Activated CD4-positive, alpha-beta T cell treated with anti-CD3 and anti-CD28 coated beads, Interleukin-2, amount 50 U/mL, for 1 hour (primary cell): ENCODE measurements at regions not wholly inside any gene's neighbourhood (a gene's known extent, or its start where the extent isn't known, plus 50 kb on each side); places are given as distances from the start of the nearest gene placed in this dataset.
"Not testable (repeated sequence)": the region's sequence is repeated elsewhere in the genome, so short reads cannot be mapped to it uniquely, and the experiment has no call there.

Source experiments
- DNase-seq: peaks from one replicate; pipeline ENCODE4 v3.0.0-alpha.2; 2020

DNA sequence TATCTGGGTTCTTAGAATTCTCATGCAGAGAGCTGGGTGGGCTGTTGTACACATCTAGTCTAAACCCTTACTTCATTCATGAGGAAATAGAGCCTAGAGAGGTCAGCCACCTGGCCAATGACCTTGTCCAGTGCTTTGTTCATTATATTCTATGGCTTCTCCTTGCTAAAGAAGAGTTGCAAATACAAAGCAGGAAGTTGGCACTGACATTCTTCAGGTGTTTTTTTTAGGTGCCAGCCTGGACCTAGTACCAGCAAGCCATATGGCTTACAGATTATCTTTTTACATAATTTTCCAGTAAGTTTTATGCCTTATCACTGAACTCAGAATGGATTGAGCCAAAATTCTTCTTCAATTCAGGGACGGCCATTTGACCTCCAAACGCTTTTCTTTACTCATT, 54.7 kb upstream of the PGM2 start:
- no peak for DNase-seq

- DNase-seq = no peak
These were observed 56.5 kb upstream of the PGM2 start for GRCh38 chr4:37770016-37770415.

GRCh38 chr4:37769391-37769989, 57.0 kb upstream of the PGM2 start:
- DNase-seq = no peak

GRCh38 chr4:37767546-37767945, 58.9 kb upstream of the PGM2 start:
- DNase-seq = peak; percentile 14

GRCh38 chr4:37767019-37767418, 59.5 kb upstream of the PGM2 start:
- DNase-seq = no peak

- no peak for DNase-seq
These were observed 60.7 kb upstream of the PGM2 start for GRCh38 chr4:37765741-37766140.

- no peak for DNase-seq
These were observed 62.7 kb upstream of the PGM2 start for GRCh38 chr4:37763831-37764230.

- no peak for DNase-seq
These were observed 63.5 kb upstream of the PGM2 start for GRCh38 chr4:37762991-37763368.

GRCh38 chr4:37762294-37762990, 64.0 kb upstream of the PGM2 start:
- no peak for DNase-seq

- DNase-seq = no peak
These were observed 65.6 kb upstream of the PGM2 start for GRCh38 chr4:37760840-37761239.

DNA sequence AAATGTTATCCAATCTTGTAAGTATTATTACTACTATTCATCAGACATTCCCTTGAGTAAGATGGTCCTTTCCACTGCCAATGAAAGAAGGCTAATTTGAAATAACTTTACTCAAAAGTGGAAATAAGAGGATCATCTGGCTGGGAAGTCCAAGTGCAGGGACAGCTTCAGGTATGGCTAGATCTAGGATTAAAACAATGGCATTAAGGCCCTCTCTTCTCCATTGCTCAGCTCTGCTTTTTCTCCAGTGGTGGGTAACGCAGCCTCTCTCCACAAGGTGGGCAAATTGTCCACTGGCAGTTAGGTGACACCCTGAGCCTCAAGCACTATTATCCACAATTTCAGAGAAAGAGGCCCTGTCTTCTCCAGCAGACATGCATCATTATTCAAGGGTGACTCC, 66.7 kb upstream of the PGM2 start:
- no peak for DNase-seq

DNA sequence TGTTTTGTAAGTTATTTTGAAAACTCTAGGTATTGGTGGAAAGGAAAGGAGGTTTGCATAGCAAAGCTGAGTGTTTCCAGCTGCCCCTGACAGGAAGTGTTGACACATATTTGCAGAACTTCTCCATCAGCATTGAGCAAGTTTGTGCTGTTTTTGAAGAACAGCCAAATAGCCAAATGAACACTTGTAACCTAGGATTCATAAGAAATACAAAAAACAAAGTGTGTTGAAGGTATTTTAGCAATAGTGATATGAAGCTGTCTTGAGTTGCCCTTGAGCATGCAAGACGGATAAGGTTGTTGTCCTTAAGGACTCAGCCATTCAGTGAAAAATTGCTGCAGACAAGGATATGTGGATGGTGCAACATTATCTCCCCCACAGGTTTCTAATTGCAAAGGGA, 68.3 kb upstream of the PGM2 start:
- no peak for DNase-seq

- DNase-seq = no peak
These were observed 68.7 kb upstream of the PGM2 start for GRCh38 chr4:37757761-37758160.

GRCh38 chr4:37757121-37757520, 69.4 kb upstream of the PGM2 start:
- no peak for DNase-seq

DNA sequence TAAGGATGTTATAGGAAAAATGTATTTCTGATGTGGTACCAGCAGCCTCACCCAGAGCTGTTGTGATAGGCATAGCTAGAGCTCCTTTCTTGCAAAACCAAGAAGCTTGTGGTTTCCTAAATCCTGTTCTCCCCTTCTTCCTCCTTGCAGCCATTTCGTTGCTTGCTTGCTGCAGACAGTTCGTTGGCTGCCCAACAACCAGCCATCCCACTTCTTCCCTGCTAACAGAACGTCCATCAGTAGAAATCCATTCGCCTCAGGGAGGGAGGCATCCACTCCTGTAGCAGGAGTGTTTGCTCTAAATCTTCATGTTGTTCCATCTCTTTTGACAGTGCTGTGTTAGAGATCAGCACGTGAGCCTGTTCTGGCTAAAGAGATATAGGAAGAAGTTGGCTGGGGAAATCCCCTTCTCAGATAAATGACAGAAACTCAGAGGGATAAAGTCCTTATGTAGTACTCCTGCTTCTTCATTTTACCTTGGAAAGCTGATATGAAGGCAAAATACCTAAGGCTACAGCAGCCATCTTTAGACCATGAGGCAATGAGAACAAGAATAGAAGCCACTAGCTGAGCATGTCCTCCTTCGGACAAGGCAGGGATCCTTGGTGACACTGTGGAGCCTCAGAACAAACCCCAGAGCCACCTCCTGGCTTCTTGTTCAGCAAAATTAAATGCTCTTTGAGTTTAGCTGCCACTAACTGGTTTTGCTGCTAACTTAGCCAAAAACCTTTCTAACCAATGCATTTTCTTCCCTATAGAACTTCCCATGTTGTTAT, 68.4 kb upstream of the RELL1 start:
- no peak for DNase-seq

DNA sequence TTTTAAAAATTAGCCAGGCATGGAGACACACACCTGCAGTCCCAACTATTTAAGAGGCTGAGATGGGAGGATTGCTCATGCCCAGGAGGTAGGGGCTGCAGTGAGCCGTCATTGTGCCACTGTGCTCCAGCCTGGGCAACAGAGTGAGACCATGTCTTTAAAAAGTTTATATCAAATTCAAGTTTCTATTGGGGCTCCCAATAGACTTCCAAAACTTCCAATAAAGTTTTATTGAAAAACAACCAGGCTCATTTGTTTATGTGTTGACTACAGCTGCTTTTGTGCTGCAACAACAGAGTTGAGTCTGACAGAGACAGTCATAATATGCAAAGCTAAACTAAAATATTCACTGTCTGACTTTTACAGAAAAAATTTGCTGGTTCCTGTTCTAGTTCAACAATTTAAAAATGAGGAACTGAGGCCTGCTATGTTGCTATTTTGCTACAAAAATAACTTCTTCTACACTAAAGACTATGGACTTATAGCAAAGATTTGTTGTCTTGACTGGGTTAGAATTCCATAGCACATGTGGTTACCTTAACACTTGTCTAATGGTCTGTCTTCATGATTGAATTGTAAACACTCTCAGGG, 63.3 kb upstream of the RELL1 start:
- no peak for DNase-seq

GRCh38 chr4:37748485-37748884, 62.3 kb upstream of the RELL1 start:
- no peak for DNase-seq

DNA sequence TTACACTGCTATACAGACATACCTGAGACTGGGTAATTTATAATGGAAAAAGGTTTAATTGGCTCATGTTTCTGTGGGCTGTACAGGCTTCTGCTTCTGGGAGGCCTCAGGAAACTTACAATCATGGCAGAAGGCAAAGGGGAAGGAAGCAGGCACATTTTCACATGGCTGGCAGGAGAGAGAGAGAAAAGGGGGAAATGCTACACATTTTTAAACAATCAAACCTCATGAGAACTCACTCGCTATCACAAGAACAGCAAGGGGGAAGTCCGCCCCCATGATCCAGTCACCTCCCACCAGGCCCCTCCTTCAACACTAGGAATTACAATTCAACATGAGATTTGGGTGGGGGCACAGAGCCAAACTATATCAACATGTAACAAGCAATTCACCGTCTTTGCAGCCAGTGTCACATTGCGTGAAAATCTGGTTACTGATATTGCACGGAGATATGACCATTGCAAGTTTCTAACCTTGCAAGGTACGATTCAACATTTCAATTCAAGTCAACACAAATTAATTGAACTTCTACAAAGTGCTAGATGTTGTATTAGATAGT, 61.7 kb upstream of the RELL1 start:
- DNase-seq = no peak

DNA sequence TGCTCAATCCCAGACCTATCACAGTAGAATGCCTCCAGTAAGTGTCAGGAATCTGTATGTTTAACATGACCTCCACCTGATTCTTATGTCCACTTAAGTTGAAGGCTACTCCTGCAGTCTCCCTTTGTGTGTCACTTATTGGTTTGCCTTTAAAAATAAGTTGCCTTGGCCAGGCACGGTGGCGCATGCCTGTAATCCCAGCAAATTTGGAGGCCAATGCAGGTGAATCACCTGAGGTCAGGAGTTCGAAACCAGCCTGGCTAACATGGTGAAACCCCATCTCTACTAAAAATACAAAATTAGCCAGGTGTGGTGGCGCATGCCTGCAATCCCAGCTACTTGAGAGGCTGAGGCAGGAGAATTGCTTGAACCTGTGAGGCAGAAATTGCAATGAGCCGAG, 60.7 kb upstream of the RELL1 start:
- not testable (repeated sequence) for DNase-seq

- DNase-seq = no peak
These were observed 59.8 kb upstream of the RELL1 start for GRCh38 chr4:37745946-37746345.

GRCh38 chr4:37742149-37742548, 56.0 kb upstream of the RELL1 start:
- no peak for DNase-seq

DNA sequence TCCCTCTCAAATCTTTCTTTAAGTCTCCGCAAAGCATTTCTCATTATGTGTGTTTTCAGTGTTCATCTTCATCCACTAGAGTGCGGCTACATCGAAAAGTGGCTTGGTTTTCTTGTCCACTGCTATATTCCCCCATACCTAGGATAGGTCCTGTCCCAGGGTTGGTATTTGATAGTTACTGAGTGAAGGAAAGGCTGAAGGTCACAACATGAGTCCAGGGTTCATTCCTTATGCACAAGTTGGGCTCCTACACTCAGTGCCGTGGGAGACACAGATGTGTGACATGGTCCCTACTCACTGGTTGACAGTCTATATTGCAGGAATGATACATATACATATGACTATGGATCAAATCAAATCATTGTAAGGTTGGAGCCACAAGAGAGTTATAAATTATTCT, 55.4 kb upstream of the RELL1 start:
- DNase-seq = no peak

- DNase-seq = no peak
These were observed 54.4 kb upstream of the RELL1 start for GRCh38 chr4:37740546-37740945.

GRCh38 chr4:37737466-37737865, 51.3 kb upstream of the RELL1 start:
- no peak for DNase-seq
